ENCODE measurements at regions not wholly inside any gene's neighbourhood (a gene's known extent, or its start where the extent isn't known, plus 50 kb on each side); places are given as distances from the start of the nearest gene placed in this dataset.
"Not testable (repeated sequence)": the region's sequence is repeated elsewhere in the genome, so short reads cannot be mapped to it uniquely, and the experiment has no call there.

GRCh38 chr12:107864235-107864634, 89.7 kb downstream of the ASCL4 start:
- no peaks in the 10 kb centered on the region for H3K27me3 ChIP-seq
- 16 to 29% (median 27%) methylated on average over 20 to 33 of the region's 33 CpGs for WGBS, 4 donors
- H3K36me3 ChIP-seq (replicated peaks in 1 of 2), result no peaks in the 10 kb centered on the region
- intact Hi-C loops (cut with DNase I), result no loop called here
- H3K9me3 ChIP-seq (replicated peaks in 1 of 3), result no peaks in the 10 kb centered on the region
- H3K4me1 ChIP-seq (replicated peaks in 1 of 2), result no peaks in the 10 kb centered on the region
- peak overlapping the region in 1 of 4 donors; percentile 9 for H3K4me3 ChIP-seq
- DNase-seq, result no peak
- TF ChIP-seq CTCF (IDR thresholded peaks at IDR 0.05) (no peak), POLR2A (IDR thresholded peaks at IDR 0.05) (no peak)
- no peak overlapping the region for H3K27ac ChIP-seq

GRCh38 chr12:107864727-107865126, 90.2 kb downstream of the ASCL4 start:
- DNase-seq; H3K27me3 ChIP-seq; H3K27ac ChIP-seq; H3K4me1 ChIP-seq (replicated peaks in 1 of 2); intact Hi-C loops (cut with DNase I); H3K36me3 ChIP-seq (replicated peaks in 1 of 2); H3K9me3 ChIP-seq (replicated peaks in 1 of 3); H3K4me3 ChIP-seq: not testable (repeated sequence)
- WGBS, 4 donors, result 63 to 79% (median 69%) methylated on average over 11 to 12 of the region's 12 CpGs

- H3K9me3 ChIP-seq (replicated peaks in 1 of 3), result no peaks in the 10 kb centered on the region
- peaks cover 10% of the 10 kb centered on the region for H3K27me3 ChIP-seq
- no peak overlapping the region for H3K4me3 ChIP-seq
- no peaks in the 10 kb centered on the region for H3K4me1 ChIP-seq (replicated peaks in 1 of 2)
- DNase-seq, result no peak
- TF ChIP-seq CTCF (IDR thresholded peaks at IDR 0.05) (no peak), POLR2A (IDR thresholded peaks at IDR 0.05) (no peak)
- H3K27ac ChIP-seq, result no peak overlapping the region
- WGBS, 4 donors, result 42 to 62% (median 47%) methylated on average over 5 to 14 of the region's 14 CpGs
- intact Hi-C loops (cut with DNase I), result no loop called here
- no peaks in the 10 kb centered on the region for H3K36me3 ChIP-seq (replicated peaks in 1 of 2)
These were observed 98.7 kb downstream of the ASCL4 start for GRCh38 chr12:107873223-107873622.

- H3K27ac ChIP-seq, result no peak overlapping the region
- no peak for DNase-seq
- intact Hi-C loops (cut with DNase I), result no loop called here
- no peaks in the 10 kb centered on the region for H3K9me3 ChIP-seq (replicated peaks in 1 of 3)
- peaks cover 13% of the 10 kb centered on the region for H3K27me3 ChIP-seq
- H3K4me3 ChIP-seq, result no peak overlapping the region
- TF ChIP-seq CTCF (IDR thresholded peaks at IDR 0.05) (no peak), POLR2A (IDR thresholded peaks at IDR 0.05) (no peak)
- no peaks in the 10 kb centered on the region for H3K4me1 ChIP-seq (replicated peaks in 1 of 2)
- H3K36me3 ChIP-seq (replicated peaks in 1 of 2), result no peaks in the 10 kb centered on the region
- WGBS, 4 donors, result 58 to 72% (median 66%) methylated on average over 7 of the region's 7 CpGs
These were observed 101.3 kb downstream of the ASCL4 start for GRCh38 chr12:107875786-107876185.

All from adrenal gland (tissue), 9 donors.